OCI-LY3 (cell line): ENCODE measurements at regions not wholly inside any gene's neighbourhood (a gene's known extent, or its start where the extent isn't known, plus 50 kb on each side); places are given as distances from the start of the nearest gene placed in this dataset.

ENCODE experiments used
- EZH2phosphoT487 ChIP-seq: fragments of 200-600 bp; shearing (Covaris generic); IDR thresholded peaks from 2 replicates; pipeline ENCODE4 v1.6.1; 2018; ENCODE audit warnings: antibody characterized with exemption, mixed run types, low read depth
- TF ChIP-seq, protein P1 (sequence below): fragments of 200-600, 300-600 bp; sonication (generic); IDR thresholded peaks from 2 replicates; pipeline ENCODE4 v1.5.1; 2014; ENCODE audit warnings: antibody characterized with exemption, low read length, low read depth

DNA sequence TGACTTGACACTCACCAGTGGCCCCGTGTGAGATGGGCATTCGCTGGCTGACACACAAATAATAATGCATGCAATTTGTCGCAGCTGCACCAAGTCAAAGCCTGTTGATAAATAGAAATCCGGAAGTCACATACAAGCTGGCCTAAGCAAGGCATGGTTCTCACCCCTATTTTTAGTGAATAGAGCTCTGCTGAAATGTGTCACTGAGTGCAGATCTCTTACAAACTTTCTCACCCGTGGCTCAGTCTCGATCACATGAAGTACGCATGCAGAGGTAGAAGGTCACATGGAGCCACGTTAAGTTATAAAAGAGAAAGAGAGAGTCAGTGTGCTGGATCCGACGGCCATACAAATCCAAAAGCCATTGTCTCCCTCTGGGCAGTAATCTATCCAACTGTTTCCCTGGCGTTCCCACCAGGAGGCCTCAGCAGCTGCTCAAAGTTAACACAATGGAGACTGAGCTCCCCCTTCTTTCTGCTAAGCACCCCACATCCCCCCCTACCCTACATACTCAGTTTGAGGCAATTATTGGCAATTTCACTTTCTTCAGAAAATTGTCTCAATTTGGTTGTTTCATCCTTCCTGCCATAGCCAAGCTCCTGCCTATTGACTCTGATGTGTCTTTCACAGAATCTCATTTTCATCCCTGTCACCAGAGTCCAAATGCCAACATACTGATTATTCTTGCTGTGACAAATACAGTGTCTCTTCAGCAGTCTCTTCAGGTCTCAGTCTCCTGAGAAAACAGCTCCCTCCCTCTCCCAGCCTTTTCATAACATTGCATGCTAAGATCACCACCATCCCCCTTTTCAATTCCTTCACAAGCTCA is 473.3 kb upstream of the NRP1 start:
- TF ChIP-seq, protein P1, sequence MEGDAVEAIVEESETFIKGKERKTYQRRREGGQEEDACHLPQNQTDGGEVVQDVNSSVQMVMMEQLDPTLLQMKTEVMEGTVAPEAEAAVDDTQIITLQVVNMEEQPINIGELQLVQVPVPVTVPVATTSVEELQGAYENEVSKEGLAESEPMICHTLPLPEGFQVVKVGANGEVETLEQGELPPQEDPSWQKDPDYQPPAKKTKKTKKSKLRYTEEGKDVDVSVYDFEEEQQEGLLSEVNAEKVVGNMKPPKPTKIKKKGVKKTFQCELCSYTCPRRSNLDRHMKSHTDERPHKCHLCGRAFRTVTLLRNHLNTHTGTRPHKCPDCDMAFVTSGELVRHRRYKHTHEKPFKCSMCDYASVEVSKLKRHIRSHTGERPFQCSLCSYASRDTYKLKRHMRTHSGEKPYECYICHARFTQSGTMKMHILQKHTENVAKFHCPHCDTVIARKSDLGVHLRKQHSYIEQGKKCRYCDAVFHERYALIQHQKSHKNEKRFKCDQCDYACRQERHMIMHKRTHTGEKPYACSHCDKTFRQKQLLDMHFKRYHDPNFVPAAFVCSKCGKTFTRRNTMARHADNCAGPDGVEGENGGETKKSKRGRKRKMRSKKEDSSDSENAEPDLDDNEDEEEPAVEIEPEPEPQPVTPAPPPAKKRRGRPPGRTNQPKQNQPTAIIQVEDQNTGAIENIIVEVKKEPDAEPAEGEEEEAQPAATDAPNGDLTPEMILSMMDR, result no peak
- no peak for TF ChIP-seq EZH2phosphoT487
